Activated CD8-positive, alpha-beta memory T cell treated with anti-CD3 and anti-CD28 coated beads, Interleukin-2, amount 50 U/mL, for 1 hour (primary cell): ENCODE measurements at regions not wholly inside any gene's neighbourhood (a gene's known extent, or its start where the extent isn't known, plus 50 kb on each side); places are given as distances from the start of the nearest gene placed in this dataset.

ENCODE experiments used
- DNase-seq: peaks from one replicate; pipeline ENCODE4 v3.0.0-alpha.2; 2020; ENCODE audit errors: extremely low read depth

DNA sequence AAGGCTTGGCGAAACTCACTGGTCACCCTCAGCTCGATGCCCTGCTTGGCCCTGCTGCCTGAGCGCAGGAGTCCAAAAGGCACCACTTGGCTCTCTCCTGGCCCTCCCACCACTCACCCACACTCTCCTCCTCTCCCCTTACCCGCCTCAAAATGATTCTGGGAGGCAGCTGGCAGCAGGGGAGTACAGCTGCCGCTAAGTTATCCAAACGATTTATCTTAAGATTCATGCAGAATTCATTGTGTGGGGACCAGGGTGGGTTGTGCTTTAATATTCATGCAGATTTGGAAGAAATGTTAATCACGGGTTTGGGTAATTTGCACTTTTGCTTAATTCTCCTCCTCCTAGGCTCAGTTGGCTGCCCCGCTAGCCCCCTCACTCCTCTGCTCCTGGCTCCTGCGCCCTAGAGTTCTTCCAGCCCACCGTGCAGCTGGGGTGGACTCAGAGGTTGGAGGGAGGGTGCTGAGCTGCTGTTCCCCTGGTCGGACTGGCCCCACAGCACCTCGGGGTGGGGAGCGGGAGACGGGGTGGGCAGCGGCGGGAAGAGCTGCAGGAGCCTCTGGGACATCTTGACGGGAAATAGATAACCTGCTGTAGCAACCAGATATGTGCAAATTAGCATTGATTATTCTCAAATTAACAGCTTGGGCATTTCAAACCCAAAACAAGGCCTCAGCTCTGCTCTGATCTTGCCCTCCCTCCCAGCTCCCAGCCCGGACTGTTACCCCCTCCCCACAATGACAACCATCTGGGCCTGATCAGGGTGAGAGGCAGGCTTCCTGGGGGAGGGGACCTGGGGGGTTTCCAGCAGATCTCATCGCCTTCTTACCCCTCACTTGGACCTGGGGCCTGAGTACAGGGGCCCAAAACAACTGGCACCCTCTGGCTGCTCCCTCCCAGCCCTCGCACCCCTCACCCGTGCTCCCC is 122.6 kb upstream of the RPL38 start:
- DNase-seq, result no peak

DNA sequence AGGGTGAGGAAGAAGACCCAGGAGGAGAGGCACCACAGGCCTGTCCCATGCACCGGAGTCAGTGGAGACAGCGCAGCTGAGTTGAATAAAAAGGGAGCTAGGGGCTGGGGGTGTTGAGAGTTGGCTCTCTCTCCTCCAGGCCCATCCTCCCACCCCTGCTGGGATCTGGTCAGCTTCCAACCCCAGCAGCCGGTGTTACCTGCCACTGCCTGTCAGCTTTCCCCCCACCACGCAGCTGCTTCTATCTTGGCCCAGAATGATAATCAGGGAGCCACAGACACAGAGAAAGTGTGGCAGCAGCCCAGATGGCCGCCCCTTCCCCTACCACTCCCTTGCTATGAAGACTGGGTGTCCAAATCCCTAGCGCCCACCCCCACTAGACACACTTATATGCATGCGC is 120.6 kb upstream of the RPL38 start:
- DNase-seq, result no peak

DNA sequence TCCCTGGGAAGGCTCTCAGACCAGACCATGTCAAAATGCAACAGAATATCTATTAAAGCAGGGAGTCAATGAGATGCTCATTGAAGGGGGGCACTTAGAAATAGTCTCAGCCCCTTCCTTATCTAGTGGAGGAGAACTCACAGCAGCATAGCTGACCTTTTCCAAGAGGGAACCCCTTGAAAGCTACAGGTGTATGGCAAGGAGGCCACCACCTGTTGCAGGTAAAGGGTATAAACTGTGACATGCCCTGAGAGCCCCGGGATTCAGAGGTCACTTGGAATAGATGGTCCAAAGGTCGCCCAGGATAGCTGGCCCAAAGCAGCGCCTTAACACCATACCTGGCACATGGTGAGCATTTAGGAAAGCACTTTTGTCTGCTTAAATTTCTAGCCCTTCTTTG is 120.2 kb upstream of the RPL38 start:
- DNase-seq, result no peak

DNA sequence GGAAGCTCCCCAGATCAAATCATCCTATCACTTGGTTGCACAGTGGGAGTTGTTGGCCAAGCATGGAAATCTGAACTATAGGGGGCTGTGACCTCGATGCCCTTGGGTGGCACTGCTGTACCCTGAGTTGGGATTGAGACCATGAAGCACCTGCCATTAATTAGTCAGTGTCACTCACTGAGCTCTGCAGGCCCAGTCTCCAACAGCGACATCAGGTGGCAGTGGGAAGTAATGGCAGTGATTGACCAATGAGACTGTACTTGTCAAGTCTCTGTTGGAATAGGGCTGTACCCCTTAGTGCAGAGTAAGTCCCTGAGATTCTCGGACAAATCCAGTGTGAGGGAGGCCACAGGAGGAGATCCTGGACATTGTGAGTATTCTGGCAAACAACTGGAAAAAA is 118.0 kb upstream of the RPL38 start:
- no peak for DNase-seq

DNA sequence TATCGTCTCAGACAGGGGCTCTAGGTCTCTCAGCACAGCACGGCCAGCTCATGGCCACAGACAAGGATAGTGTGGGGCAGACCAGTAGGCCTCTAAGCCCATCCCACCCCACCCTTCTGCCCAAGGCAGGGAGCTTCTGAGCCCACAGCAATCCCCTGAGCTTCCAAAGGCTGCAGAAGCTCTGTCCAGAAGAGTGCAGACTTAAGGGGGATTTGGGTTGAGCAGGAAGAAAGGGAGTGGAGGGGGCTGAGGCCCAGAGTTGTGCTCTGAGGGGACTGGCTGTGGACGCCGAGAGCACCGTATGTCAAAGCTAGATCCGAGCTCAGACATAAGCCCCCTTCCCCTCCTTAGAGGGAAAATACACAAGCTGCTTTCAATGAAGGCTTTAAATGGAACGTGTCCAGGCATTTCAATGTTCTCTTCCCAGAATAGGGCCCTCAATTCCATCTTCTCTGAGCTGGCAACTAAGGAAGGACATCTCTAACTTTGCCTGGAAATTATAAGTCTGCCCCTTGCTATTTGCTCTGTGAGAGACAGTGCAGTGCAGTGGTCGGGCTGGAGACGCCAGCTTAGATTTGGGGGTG is 116.4 kb upstream of the RPL38 start:
- no peak for DNase-seq

DNA sequence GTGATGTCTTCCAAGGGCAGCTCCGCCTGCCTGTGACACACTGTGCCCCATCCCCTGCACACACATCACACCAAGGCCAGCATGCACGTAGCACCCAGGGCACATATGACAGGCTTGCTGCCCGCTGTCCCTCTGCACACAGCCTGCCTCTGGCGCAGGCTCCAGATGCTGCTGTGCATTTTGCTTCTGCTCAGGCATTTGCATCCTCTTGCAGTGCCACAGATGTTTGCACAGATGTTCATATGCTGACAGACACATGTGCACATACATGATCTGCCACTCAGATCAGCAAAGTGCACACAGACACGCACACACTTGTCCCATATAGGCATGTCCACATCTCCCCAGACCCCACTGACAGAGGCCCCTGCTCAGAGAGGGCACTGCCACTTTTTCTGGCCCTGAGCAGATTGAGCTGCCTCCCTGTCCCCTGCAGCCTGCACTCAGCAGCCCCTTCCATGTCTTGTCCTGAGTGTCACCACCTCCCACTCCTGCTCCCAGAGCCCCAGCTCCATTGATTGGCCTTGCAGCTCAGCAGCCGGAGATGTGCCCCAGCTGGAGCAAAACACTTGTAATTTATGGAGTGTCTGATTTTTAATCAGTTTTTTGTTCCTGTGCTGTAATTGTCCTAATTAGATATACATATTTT is 115.1 kb upstream of the RPL38 start:
- no peak for DNase-seq

DNA sequence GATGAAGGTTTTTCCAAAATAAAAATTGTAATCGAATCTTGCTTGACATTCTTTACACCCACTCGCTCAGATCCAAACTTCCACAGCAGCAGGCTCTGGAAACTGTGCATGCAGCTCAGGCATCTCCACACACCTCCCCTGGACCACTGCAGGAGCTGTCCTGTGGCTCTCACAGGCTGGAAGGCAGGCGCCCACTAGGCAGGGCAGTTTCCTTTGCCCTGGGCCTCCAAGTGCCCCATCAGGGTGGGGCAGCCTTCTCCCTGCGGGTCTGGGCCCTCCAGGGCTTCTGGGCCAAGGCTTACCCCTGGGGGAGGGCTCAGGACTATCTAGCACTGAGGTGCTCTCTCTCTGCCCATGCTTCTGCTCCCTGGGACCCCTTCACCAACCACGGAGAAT is 114.5 kb upstream of the RPL38 start:
- no peak for DNase-seq

DNA sequence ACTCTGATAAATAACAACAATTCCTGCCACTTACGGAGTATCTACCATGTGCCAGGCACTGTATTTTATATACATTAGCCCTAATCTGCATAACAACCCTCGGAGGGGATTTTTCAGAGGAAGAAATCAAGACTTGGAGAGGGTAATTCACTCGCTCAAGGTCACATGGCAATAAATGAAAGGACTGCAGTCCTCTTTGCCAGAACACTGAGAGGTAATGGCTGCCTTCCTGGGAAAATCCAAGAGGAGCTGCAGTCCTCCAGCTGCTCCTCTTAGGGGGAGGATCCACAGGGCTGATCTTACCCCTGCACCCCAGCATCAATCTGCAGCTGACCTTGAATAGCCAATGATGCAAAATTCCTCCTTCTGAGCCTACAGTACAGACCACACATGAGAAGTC is 114.1 kb upstream of the RPL38 start:
- DNase-seq, result no peak

DNA sequence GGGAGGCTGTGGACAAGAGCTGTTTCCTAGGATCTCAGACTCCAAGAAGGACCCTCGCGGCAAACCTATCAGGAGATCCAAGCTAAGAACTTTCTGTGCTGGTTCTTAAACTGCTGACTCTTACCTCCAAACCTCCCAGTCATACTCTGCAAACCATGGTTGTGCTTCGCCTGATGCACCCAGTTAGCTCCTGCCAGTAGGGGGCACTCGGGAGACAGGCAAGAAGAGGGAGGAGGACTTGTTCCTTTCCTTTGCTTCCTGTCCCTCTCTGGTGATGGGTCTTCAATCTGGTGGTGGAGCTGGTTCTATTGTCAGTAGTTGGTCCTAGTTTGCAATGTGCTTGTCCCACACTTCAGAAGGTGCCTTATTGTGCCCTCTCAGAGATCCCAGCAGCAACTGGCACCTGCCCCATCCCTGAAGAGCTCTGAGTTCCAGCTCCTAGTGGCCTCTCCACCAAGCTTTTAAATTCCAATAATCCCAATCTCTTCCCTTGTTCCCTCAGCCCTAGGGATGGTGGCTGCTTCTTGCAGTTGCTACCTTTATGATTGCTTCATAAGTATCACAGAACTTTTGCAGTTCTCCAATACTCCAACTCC is 113.5 kb upstream of the RPL38 start:
- DNase-seq, result no peak

DNA sequence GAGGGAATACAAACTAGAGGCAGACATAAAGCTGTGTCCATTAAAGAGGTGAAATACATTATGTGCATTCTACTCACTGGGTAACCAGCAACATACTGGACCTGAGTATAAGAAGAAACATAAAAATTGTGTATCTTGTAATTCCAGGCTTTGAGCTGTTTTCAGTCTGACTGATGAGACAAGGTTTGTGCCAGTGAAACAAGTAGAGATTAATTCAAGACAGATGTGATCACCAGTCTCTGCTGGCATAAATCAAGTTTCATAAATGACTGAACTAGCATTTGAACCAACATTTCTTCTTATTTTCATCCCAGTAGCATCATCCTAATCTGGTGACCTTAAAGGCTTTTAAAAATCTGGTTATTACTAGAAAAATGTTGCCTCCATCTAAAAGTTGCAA is 108.8 kb upstream of the RPL38 start:
- no peak for DNase-seq

DNA sequence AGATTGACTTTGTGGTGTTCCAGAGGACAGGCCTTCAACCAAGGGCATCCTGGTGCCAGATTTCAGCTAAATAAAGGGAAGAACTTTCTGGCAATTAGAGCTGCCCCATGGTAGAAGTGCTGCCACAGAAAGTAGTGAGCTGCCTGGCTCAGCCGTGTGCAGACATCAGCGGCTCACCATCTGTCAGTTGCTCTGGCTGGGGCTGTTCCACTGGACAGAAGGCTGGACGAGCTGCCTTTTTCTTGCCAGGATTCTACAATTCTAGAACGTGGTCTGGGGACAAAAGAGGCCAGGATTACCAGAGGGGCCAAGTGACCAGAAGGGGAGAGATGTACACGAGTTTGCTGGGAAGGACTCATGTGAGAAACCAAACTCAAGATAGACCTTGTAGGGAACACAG is 107.0 kb upstream of the RPL38 start:
- DNase-seq, result no peak

DNA sequence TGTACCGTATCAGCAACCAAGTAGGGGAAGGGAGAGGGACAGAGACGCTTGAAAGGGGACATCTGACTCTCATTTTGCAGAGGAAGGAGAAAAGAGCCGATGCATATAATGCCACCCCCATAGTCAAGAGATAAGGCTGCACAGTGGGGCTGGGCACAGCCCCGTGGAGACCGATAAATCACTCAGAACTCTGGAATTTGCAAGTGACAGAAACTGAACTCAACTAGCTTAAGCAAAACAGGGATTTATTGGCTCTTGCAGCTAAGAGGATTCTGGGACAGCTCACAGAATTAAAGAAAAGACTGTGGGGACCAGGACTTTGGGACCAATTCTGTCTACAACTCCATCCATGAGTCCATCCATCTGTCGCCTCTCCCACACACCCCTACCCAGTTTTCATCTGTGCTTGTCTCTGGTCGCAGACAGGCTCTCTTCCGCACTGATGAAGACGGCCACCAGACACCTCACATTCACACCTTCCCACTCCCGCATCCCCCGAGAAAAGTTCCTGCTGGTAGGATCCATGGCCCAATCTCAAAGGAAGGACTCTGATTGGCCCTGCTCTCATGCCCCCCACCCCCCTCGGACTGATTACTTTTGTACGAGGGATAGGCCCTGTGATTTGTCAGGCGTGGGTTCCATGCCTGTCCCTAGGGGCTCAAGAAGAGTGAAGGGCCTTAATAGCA is 105.9 kb upstream of the RPL38 start:
- DNase-seq, result no peak

DNA sequence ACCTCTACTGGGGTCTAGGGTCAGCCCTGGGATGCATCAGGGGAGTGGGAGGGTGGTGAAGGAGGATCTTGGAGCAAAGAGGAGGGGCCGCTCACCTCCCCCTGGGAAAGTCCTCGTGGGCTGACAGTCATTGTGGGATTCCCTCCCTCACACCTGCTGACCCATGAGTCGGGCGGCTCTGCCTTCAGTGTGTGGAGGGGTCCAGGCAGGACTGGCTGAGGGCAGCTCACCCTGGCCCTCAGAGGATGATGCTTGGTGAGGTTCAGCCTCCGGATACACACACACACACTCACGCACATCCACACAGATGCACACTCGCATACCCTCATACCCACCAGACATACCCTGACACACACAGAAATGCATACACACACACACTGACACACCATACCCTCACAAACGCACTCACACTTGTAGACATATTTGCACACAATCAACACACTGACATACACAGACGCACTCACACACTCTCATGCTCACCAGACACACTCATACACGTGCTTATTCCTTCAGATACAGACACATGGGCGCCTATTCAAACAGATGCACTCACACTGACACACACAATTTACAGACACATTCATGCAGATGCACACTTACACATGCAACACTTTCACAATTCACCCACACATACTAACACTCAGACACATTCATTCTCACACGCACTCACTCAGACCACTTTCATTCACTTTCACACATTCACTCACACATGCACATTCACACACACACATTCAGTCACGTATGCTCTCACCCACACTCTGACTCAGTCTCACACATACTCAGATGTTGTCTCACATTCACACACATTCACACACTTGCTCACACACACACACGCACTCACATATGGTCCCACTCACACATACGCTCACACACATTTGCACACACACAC is 105.1 kb upstream of the RPL38 start:
- DNase-seq, result no peak

DNA sequence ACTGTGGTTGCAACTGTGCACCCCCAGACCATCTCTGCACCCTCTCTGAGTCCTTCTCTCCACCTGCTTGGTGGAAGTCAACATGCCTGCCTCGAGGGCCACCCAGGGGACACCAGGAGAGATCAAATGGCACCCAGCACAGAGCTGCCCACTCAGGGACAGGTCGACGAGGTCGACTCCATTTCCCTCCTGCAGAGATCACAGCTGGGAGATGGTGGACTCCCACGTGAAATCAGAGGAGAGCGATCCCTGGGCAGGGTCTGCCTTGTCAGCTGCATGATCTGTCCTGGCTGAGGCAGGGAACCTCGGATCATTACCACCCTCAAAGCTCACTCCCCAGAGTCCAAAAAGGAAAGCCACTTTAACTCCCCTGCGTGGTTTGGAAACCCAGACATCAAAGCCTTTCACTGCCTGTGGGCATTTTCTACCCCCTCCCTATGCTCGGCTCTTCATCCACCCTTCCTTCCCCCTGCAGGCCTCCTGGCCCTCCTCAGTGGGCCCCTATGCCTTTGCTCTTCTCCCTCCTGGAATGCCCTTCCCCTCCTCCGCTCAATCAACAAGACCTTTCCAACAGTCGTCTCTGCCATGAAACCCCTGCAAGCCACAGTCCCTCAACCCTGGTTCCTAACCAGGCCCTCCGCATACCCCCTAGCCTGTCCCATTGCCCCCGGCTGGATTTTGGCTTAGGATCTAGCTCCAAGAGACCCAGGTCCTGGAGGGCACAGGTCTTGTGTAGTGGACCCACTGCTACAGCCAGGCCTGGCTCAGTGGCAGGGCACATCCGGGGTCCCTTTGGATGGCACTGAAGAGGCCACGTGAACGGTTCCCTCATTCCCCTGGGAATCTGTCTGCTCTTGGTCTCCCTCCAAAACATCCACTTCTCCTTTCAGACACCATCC is 103.8 kb upstream of the RPL38 start:
- DNase-seq, result no peak

DNA sequence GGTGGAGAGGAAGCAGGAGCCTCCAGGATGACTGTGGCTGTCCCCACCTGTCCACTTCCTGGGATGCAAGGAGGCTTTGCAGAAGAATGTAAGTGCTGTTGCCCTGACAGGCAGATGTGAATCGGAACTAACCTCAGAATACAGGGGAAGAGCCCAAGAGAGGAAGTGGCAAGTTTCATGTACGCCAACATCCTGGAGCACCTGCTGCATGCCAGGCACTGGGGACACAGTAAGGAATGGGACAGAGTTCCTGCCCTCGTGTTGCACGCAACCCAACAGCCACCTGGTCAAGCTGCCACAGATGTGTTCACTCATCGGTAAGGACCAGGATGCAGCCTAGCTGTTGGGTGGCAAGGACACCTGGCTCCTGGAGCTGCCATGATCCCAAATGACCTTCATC is 98.6 kb upstream of the RPL38 start:
- no peak for DNase-seq

DNA sequence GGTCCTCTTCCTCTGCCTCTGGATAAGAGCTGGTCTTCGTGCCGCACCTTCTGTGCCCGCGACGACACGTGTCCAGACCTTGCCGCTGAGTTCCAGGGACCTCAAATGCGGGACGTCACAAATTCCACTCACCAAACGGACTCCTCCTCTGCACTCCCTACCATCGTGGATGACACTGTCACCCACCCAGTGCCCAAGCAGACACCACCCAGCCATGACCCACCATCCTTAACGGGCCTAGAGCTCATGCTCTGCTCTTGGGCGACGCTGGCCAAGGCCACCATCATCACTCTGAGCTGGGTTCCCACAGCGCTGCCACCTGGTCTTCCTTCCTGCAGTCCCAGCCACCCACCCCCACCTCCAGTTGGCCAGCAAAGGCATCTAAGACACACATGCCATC is 96.4 kb upstream of the RPL38 start:
- no peak for DNase-seq

DNA sequence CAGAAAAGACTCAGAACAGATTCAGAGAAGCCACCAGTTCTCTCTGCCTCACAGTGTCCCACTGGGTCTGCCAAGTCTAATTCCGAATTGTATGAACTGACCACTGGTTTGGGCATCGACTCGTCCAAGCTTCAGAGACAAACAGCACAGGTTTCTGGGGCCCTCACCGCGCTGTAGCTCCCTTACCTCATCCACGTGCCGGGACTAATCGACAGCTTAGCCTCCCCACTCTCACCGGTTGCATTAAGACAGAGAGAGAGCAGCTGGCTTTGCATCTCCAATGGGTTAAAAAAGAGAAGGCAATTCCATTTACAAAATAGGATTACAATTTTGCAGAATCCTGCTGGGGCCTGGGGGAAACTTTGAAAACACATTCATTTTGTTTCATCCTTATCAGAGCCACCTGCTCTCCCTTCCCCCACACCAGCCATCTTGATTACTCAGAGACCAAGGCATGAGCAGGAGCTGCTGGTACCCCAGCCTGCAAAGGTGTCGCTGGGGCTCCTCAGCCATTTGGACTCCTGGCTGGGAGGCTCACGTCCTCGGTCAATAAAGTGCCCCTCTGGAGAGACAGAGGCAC is 95.3 kb upstream of the RPL38 start:
- no peak for DNase-seq

DNA sequence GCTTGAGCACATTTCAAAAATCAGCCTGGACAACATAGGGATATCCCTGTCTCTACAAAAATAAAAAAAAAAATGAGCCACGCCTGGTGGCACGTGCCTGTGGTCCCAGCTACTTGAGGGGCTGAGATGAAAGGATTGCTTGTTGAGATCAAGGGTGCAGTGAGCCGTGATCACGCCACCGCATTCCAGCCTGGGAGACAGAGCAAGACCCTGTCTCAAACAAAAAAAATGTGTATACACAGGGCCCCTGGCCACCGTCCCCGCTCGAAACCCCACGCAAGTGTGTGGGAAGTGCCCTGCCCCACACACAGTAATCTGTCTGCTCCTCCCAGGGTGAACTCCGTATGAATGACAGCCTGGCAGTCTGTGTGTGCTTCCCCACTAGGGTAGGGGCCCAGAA is 93.0 kb upstream of the RPL38 start:
- no peak for DNase-seq

DNA sequence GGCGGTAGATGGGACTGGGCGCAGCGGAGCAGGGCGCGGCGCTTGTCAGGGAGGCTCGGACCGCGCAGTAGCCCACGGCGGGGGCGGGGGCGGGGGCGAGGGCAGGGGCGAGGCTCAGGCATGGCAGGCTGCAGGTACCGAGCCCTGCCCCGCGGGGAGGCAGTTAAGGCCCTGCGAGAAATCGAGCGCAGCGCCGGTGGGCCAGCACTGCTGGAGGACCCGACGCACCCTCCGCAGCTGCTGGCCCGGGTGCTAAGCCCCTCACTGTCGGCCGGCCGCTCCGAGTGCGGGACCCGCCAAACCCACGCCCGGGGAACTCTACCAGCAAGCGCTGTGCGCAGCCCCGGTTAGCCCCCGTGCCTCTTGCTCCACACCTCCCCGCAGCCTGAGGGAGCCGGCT is 90.2 kb upstream of the RPL38 start:
- no peak for DNase-seq

DNA sequence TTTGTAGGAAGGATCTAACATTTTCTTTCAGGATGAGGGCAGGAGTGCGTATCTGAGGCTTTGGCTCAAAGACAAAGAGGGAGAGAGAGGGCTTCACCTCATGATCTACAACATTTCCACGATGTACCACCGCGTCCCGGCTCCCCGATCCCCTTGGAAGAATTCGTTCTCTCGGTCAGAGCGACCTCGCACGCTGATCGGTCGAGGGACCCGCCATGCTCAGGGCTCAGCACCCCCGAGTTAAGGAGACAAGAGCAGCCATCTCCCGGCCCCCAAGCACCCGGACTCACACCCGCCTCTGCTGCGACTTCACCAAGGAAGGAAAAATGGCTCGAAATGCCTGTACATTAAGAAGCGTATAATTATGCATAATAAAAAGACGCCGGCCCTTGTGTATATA is 89.5 kb upstream of the RPL38 start:
- no peak for DNase-seq
